ENCODE measurements at regions not wholly inside any gene's neighbourhood (a gene's known extent, or its start where the extent isn't known, plus 50 kb on each side); places are given as distances from the start of the nearest gene placed in this dataset.

DNA sequence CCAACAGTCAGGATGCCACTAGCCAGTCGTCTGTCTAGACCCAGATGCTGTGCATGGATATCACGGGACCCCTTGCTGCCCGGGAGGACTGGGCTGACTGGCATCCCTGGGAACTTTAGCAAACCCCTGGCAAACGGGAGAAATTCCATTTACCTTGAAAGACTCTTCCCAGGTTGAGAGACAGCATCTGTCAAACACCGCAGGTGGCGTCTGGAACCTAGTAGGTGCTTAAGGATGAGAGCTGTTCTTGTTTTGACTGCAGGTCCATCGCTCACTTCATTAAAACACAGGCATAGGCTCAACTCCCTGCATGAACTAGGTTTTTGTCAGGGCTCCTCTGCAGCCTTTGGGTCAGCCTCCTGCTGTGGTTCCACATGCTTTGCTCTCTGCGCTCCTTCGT is 546.3 kb downstream of the BCL11B start:
- DNase-seq (ENCODE audit: low read depth, low spot score) = no peak
- intact Hi-C loops (cut with micrococcal nuclease) = no loop called here
- no peaks in the 10 kb centered on the region for H3K27me3 ChIP-seq (ENCODE audit: control insufficient read depth in 2 of 2, insufficient read depth in 2 of 2, low read length in 2 of 2)
- H3K9me3 ChIP-seq (replicated peaks; ENCODE audit: control insufficient read depth, insufficient read depth, low read length) = peaks cover 3% of the 10 kb centered on the region
- no peak overlapping the region for H3K9ac ChIP-seq (replicated peaks; ENCODE audit: extremely low read depth, insufficient read depth, low read length)
- H3K79me2 ChIP-seq (ENCODE audit: control insufficient read depth, insufficient read depth, low read length) = no peaks in the 10 kb centered on the region
- H3K36me3 ChIP-seq (ENCODE audit: control insufficient read depth in 2 of 2, extremely low read depth in 1 of 2, insufficient read depth in 2 of 2, low read length in 2 of 2) = no peaks in the 10 kb centered on the region
- TF ChIP-seq JUN (IDR thresholded peaks at IDR 0.05; ENCODE audit: borderline replicate concordance, insufficient read depth, insufficient read length, low read depth) (no peak), FOS (IDR thresholded peaks at IDR 0.05; ENCODE audit: borderline replicate concordance, insufficient read depth, low read length) (no peak), MYC (IDR thresholded peaks at IDR 0.05; ENCODE audit: low read depth, low read length) (no peak), EZH2 (IDR thresholded peaks at IDR 0.05; ENCODE audit: borderline replicate concordance, low read depth, low read length, severe bottlenecking) (no peak), POLR2A (IDR thresholded peaks at IDR 0.05; ENCODE audit: low read depth, low read length) (no peak), POLR2AphosphoS5 (IDR thresholded peaks at IDR 0.05; ENCODE audit: insufficient read depth, low read depth, low read length) (no peak), GATA2 (IDR thresholded peaks at IDR 0.05; ENCODE audit: insufficient read depth, insufficient read length, low read depth, low read length) (no peak)
- TF ChIP-seq, protein P1, sequence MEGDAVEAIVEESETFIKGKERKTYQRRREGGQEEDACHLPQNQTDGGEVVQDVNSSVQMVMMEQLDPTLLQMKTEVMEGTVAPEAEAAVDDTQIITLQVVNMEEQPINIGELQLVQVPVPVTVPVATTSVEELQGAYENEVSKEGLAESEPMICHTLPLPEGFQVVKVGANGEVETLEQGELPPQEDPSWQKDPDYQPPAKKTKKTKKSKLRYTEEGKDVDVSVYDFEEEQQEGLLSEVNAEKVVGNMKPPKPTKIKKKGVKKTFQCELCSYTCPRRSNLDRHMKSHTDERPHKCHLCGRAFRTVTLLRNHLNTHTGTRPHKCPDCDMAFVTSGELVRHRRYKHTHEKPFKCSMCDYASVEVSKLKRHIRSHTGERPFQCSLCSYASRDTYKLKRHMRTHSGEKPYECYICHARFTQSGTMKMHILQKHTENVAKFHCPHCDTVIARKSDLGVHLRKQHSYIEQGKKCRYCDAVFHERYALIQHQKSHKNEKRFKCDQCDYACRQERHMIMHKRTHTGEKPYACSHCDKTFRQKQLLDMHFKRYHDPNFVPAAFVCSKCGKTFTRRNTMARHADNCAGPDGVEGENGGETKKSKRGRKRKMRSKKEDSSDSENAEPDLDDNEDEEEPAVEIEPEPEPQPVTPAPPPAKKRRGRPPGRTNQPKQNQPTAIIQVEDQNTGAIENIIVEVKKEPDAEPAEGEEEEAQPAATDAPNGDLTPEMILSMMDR (IDR thresholded peaks at IDR 0.05; ENCODE audit: extremely low read depth in 1 of 2, insufficient read depth in 1 of 2, low read depth in 1 of 2, low read length in 2 of 2) = no peak
- TF ChIP-seq, protein P2, sequence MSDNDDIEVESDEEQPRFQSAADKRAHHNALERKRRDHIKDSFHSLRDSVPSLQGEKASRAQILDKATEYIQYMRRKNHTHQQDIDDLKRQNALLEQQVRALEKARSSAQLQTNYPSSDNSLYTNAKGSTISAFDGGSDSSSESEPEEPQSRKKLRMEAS (IDR thresholded peaks at IDR 0.05; ENCODE audit: insufficient read depth, insufficient read length) = no peak
- H3K4me1 ChIP-seq (ENCODE audit: control insufficient read depth, extremely low read depth, insufficient read depth, low read length) = no peaks in the 10 kb centered on the region
- FAIRE-seq = no peak
- no peaks in the 10 kb centered on the region for H4K20me1 ChIP-seq (replicated peaks; ENCODE audit: control insufficient read depth, extremely low read depth, insufficient read depth, low read length)
- no peak overlapping the region for H3K4me2 ChIP-seq (ENCODE audit: insufficient read depth, low read length)
- no peak overlapping the region for H3K27ac ChIP-seq (ENCODE audit: insufficient read depth, low read depth, low read length)
- ChIA-PET POLR2A (no interaction called here), CTCF (no interaction called here)
- no peak overlapping the region for H3K4me3 ChIP-seq (replicated peaks in 1 of 3; ENCODE audit: insufficient read depth in 1 of 3, low read depth in 1 of 3, low read length in 3 of 3)
- H2AFZ ChIP-seq (ENCODE audit: low read depth, low read length) = no peak overlapping the region
- H3K9me1 ChIP-seq (replicated peaks; ENCODE audit: control insufficient read depth, extremely low read depth, insufficient read depth, low read length) = no peaks in the 10 kb centered on the region
- no TSS peak for BruUV-seq (replicated peaks)
- dilution Hi-C loops (cut with MboI; ENCODE audit: extremely low pct_ligation_motif_present, low sequenced_read_pairs) = no loop called here
